DMS153 treated with DMSO at 0.1 percent for 48 hours (cell line): ENCODE measurements at regions not wholly inside any gene's neighbourhood (a gene's known extent, or its start where the extent isn't known, plus 50 kb on each side); places are given as distances from the start of the nearest gene placed in this dataset.
"Not testable (repeated sequence)": the region's sequence is repeated elsewhere in the genome, so short reads cannot be mapped to it uniquely, and the experiment has no call there.

Experiments used
- DNase-seq: peaks from one replicate; lab custom pipeline; 2025; ENCODE audit not compliant: unreplicated experiment; lab: John Stamatoyannopoulos, UW

DNA sequence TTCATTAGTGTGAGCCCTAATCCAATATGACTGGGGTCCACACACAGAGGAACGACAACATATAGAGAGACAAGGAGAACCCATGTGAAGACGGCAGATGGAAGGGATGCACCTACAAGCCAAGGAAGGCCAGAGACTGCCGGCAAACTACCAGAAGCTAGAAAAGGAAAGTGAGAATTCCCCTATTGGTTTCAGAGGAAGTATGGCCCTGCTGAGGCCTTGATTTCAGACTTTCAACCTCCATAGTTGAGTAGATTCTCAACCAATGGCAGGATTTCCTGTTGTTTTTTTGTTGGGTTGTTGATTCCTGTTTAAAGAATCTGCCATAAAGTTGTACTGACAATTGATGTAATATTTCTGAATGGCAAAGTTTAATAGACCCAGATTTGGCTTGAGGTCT, 241.5 kb downstream of the SATB2 start:
- no peak for DNase-seq

DNA sequence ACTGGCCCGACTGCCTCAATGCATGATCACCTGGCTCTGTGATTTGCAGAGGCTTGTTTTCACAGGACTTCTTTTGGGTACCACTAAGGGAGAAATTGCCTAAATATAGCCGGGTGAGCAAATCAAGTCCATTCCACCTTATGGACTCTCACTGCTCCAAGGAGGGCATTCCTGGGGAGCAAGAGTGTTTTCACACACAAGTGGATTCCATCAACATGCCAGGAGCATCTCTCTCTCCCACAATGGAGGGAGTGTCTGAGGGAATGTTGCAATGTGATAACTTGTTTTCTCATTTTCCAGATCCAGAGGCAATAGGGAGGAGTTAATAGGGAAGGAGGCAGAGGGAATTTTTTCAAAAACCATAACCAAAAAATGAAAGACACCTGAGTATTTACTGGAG, 250.7 kb downstream of the SATB2 start:
- no peak for DNase-seq

- DNase-seq = no peak
Measured at GRCh38 chr2:199206536-199206935, 251.2 kb downstream of the SATB2 start.

GRCh38 chr2:199202964-199203363, 254.8 kb downstream of the SATB2 start:
- no peak for DNase-seq

- no peak for DNase-seq
Measured at GRCh38 chr2:199201539-199201938, 256.2 kb downstream of the SATB2 start.

- no peak for DNase-seq
Measured at GRCh38 chr2:199199797-199200196, 257.9 kb downstream of the SATB2 start.

DNA sequence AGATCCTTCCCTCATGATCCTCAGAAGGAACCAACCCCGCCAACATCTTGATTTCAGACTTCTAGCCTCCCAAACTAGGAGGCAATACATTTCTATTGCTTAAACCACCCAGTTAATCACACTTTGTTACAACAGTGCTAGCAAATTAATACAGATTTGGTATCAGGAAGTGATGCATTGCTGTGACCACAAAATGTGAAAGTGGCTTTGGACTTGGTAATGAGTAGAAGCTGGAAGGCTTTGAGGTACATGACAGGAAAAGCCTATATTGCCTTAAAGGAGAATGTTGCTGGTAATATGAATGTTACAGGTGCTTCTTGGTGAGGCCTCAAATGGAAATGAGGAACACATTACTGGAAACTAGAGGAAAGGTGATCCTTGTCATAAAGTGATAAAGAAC, 260.3 kb downstream of the SATB2 start:
- no peak for DNase-seq

- no peak for DNase-seq
Measured at GRCh38 chr2:199196686-199197085, 261.1 kb downstream of the SATB2 start.

- DNase-seq = no peak
Measured at GRCh38 chr2:199195927-199196502, 261.7 kb downstream of the SATB2 start.

DNA sequence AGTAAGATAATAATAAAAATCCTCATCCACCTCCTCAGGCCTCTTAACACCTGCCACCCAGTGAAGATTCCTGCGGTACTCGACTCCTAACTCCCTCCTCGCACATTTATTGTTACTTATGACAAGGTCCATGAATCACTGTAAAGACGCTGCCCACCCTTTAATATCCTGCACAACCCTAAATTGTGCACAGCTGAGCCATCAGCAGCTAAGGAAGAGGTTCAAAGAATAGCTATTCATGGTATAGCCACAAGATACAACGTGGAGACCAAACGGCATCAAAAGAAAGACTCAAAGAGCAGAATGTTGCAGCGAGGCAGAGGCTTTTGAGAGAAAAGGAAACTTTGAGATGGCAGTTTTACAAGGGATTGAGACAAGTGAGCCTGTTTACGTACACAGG, 266.3 kb downstream of the SATB2 start:
- DNase-seq = no peak

DNA sequence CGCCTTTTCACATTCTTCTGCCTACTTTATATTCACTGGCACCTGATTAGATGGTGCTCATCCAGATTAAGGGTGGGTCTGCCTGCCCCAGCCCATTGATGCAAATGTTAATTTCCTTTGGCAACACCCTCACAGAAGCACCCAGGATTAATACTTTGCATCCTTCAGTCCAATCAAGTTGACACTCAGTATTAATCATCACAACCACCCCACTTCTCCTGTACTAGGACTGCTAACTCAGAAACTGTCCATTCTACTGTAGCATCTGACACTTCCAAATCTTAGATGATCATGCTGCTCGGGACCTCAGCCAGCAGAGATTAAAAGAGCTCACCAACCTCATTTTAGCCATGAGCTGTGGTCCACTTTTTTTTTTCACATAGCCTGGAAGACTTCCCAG, 268.5 kb downstream of the SATB2 start:
- no peak for DNase-seq

- no peak for DNase-seq
Measured at GRCh38 chr2:199186301-199186751, 271.4 kb downstream of the SATB2 start.

DNA sequence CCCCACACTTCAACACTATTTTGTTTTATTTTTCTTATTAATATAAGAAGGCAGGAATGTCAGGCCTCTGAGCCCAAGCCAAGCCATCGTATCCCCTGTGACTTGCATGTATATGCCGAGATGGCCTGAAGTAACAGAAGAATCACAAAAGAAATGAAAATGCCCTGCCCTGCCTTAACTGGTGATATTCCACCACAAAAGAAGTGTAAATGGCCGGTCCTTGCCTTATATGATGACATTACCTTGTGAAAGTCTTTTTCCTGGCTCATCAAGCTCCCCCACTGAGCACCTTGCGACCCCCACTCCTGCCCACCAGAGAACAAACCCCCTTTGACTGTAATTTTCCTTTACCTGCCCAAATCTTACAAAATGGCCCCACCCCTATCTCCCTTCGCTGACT, 272.6 kb downstream of the SATB2 start:
- DNase-seq = not testable (repeated sequence)

GRCh38 chr2:199163613-199164458, 293.9 kb downstream of the SATB2 start:
- DNase-seq = no peak

DNA sequence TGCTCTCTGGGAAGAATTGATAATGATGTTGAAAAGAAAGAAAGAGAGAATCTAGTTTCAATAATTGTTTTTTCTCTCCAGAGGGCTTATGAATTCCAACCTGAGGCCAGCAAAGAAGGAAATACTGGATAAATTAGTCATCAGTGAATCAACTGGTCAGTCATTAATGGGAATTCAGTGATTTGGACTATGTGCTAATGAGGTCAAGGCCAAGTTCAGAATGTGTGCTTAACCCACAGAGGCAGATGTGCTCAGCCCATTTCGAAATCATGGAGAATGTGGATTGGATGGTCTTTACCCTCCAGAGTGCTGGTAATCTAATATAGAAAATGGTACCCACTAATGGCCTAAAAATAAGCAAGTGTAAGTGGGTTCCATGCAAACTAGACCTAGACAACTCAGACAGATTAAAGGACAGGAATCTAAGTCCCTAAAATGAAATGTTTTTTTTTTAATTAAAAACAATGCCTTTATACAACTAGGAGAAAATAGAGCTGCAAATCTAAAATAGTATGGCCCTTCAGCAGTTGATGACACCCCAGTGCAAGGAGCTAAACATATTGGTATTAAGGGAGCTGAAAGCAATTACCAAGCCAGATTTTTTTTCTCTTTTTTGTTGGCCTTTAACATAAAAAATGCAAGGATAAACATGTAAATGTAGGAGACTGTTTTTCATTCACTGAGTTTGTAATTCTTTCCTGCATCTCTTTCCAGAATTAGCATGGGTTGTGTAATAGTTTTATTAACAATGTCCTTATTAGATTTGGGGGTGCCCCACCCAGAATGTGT, 296.9 kb downstream of the SATB2 start:
- no peak for DNase-seq

- DNase-seq = no peak
Measured at GRCh38 chr2:199160081-199160480, 297.7 kb downstream of the SATB2 start.

DNA sequence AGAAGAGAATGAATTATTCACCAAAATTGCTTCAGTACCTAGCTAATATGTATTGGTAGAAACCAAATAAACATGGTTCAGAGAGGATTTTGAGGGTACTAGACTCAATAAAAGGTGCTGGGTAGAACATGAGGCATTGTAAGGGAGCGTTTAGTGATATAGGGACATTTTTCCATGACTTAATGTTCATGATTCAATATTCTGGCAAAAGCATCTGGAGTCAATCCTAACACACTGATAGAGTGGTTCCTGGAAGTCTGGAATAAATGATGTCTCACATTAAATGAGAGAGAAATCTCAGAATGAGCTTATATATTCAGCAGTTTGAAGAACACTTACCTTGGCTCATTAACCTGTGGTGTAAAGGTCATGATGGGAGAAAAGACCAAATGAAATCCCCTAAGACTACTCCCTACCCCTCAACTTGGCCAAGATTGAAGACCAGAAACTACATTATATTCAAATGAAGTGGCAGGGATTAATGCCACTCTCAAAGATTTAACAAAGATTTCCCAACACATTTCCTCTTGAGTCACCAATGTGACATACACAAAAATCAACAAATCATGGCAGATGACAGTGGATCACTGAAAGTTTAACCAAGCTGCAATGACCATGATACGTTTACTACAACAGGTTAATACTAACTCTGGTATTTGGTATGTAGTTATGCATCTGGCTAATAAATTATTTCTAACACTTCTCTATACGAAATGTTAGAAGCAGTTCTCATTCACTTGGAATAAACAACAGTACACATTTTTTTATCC, 309.5 kb downstream of the SATB2 start:
- DNase-seq = no peak

- no peak for DNase-seq
Measured at GRCh38 chr2:199147216-199147615, 310.5 kb downstream of the SATB2 start.

DNA sequence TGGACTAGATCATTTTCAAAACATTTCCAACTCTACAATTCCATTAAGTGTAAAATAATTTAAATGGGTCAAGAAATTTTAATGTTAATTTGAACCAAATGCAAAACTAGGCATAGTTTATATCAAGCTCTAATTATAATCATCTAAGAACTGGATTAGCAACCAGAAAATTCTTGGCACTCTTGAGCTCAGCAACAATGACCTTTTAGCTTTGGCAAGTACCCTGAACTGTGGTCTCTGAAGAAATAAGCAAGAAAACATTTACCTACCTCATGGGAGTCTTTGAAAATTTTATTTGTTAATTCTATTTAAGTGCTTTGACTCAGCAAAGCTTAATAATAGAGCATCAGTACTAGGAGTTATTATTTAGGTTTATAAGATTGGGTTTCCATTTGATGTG, 313.2 kb downstream of the SATB2 start:
- DNase-seq = no peak

DNA sequence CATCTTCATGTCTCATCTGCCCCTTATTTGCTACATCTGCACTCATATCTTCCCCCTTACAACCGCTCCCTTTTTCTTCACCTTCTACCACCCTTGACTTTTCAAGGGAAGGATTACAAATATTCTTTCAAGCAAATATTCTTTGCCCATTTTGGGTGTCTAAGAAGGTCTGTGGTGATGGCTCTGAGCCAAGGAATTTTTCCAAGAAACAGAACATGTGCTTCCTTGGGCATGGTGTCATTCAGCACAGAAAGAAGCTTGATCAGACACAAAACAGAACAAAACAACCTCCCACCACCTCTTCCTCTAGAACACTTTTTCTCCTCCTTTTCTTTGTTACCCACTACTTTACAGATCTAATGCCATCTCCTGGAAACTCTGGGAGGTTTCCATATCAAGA, 313.7 kb downstream of the SATB2 start:
- no peak for DNase-seq

- DNase-seq = no peak
Measured at GRCh38 chr2:199136681-199137080, 321.1 kb downstream of the SATB2 start.
